ENCODE measurements at regions not wholly inside any gene's neighbourhood (a gene's known extent, or its start where the extent isn't known, plus 50 kb on each side); places are given as distances from the start of the nearest gene placed in this dataset.

DNA sequence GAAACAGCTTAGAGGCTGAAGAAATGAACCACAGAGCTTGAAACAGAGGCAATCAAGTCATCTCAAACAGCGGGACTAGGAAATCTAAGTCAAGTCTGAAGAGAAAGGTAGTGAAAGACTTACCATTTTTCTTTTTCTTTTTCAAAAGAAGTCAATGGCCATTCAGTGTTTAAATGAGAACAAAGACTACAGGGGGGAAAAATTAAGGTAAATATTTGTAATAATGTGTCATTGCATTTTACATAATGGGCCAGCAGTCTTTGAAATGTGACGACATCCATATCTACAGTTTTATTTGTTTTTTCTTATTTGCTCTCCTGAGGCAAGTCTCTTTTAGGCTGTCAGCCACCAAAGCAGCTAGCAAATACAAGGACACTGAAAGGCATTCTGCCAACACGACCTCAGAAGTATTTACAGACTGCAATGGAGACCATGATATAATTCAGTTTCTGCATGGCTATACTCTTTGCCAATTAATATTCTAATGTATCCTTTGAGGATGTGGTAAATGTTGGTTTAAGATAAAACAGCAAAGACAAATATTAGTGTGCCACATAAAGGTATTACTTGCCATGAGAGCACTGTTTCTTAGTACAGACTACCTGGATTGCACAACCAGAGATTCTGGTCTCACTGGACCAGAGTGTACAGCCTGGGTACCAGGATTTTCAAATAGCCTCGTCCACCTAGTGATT is 307.0 kb upstream of the THBS1 start:
- FAIRE-seq = no peak
- no peak for DNase-seq (ENCODE audit: insufficient read length, low spot score)

GRCh38 chr15:39275066-39275465 is 305.8 kb upstream of the THBS1 start:
- FAIRE-seq (no peak), DNase-seq (ENCODE audit: insufficient read length, low spot score) (no peak)

- no peak for FAIRE-seq
Observed at GRCh38 chr15:39279311-39279710, 301.6 kb upstream of the THBS1 start.

DNA sequence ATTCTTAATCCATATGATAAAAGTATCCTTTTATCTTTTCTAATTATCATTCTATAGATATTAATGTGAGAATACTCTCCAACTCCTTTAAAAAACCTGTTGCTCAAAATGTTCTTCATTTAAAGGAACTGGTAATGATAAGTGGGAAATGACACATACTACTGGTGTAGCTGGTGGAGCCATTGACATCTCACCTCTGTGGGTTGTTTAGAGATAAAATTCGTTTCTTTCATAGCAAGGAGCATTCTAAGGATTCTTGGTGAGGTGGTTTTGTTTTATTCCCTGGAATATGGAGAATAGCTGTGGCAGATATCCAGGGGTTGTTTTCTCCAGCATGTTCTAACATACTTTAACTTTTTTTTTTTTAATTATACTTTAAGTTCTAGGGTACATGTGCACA is 299.8 kb upstream of the THBS1 start:
- no peak for DNase-seq (ENCODE audit: insufficient read length, low spot score)
- FAIRE-seq = no peak

More at GRCh38 chr15:39279311-39279710, 301.6 kb upstream of the THBS1 start:
- DNase-seq (ENCODE audit: insufficient read length, low spot score) = no peak

DNA sequence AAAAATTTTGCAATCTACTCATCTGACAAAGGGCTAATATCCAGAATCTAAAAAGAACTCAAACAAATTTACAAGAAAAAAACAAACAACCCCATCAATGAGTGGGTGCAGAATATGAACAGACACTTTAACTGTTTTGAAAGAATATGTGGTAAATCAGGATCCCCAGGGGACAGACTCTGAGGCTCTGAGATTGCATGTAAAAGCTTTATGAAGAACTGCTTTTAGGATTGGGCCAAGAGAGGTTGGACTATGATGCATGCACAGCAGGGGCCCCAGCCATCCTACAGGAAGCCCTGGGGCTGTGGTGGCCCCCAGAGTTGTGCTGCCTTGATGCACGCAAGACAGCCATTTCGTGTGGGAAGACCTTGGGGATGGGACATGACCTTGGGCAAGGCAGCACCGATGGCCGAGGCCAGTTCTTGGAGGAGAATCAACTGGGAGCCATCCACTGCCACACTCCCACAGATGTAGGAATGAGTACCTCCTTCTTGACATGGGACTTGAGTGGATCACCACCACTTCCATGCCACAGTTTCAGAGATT is 298.1 kb upstream of the THBS1 start:
- no peak for FAIRE-seq
- no peak for DNase-seq (ENCODE audit: insufficient read length, low spot score)

DNA sequence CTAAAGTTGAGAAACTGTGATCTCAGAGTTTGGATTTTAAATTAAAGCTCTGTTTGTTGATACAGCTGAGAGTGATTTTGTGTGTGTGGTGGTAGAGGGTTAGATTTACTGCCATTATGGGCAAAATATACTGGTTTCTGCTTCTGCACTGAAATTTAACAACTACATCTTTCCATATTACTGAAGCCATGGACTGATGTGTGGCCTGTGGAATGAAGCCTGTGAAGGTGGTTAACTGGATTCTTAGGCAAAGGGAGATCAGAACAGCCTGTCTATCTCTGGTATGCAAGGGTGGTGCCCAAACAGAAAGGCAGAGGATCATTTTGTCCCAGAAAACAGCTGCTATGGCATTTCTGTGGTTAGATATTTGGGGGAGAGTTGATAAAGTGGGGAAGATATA is 297.3 kb upstream of the THBS1 start:
- FAIRE-seq = no peak
- no peak for DNase-seq (ENCODE audit: insufficient read length, low spot score)

DNA sequence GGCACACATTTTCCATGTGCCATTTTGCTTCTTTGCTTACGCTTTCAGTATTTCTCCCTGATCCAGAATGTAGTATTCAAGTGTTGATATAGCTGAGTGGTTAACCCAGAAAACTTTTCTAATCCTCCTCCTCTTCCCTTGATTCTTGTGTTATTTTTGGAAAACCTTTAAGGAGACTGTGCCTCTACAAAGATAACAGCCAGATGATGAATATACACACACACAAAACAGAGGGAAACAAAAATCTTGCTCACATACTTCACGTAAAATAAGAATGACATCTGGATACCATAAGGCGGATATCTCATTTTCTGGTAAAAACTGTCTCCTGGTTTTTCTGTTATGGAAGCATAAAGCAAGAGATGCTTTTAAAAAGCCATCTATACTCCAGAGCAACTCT is 295.8 kb upstream of the THBS1 start:
- DNase-seq (ENCODE audit: insufficient read length, low spot score) (no peak), FAIRE-seq (no peak)

GRCh38 chr15:39285663-39286062 is 295.2 kb upstream of the THBS1 start:
- no peak for FAIRE-seq
- DNase-seq (ENCODE audit: insufficient read length, low spot score) = no peak

DNA sequence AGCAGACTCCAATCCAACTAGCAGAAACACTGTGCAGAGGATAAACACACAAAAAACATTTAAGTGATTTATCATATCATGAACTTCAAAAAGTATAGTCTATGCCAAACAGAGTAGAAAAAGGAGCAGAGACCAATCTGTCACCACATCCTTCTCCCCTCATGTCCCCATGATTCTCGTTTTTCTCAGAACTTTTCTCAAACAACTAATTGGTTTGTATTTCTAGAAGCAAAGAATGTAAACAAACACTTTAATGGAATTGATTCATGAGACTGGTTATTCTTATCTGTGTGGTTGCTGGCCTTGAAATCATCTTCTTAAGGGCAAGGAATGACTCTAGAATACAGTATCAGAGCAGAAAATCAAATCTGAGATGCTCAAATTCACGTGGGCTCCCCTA is 294.2 kb upstream of the THBS1 start:
- no peak for DNase-seq (ENCODE audit: insufficient read length, low spot score)
- FAIRE-seq = no peak

- FAIRE-seq = no peak
- DNase-seq (ENCODE audit: insufficient read length, low spot score) = no peak
Observed at GRCh38 chr15:39287322-39288195, 293.3 kb upstream of the THBS1 start.

DNA sequence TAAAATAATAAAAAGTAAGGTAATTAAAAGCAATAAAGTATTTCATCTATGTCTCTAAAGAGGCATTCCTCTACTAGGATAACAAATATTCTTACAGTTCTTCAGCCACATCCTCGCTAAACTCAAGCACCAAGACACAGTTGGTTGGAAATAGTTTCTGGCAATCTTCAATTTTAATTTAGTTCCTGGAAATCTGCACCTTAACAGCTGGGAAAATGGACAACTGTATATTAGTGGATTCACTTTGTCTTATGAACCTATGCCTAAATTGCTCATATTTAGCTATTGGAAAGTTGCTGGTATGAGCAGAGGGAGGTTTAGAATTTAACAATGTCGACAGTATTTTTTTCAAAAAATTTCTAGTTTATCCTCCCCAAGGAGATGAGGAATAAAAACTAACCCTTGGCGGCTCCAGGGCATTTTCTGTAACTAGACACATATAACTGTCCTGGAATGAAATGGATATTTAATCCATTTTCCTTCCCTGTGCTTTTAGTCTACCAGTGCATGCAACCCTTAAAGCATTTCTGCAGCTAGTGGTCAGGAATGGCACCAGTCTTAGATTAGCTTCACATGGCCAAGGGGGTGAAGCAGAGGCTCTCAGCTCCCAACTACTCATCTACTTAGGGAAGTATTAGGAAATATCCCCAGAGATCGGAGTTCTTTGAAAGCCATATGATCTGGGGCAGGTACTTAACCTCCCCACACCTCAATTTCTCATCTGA is 290.0 kb upstream of the THBS1 start:
- DNase-seq (ENCODE audit: insufficient read length, low spot score) (no peak), FAIRE-seq (no peak)

- FAIRE-seq = no peak
Observed at GRCh38 chr15:39291690-39292089, 289.2 kb upstream of the THBS1 start.

GRCh38 chr15:39296955-39297354 is 283.9 kb upstream of the THBS1 start:
- FAIRE-seq (no peak), DNase-seq (ENCODE audit: insufficient read length, low spot score) (no peak)

More at GRCh38 chr15:39291690-39292089, 289.2 kb upstream of the THBS1 start:
- DNase-seq (ENCODE audit: insufficient read length, low spot score) = no peak

- no peak for FAIRE-seq
- no peak for DNase-seq (ENCODE audit: insufficient read length, low spot score)
Observed at GRCh38 chr15:39298271-39298962, 282.5 kb upstream of the THBS1 start.

DNA sequence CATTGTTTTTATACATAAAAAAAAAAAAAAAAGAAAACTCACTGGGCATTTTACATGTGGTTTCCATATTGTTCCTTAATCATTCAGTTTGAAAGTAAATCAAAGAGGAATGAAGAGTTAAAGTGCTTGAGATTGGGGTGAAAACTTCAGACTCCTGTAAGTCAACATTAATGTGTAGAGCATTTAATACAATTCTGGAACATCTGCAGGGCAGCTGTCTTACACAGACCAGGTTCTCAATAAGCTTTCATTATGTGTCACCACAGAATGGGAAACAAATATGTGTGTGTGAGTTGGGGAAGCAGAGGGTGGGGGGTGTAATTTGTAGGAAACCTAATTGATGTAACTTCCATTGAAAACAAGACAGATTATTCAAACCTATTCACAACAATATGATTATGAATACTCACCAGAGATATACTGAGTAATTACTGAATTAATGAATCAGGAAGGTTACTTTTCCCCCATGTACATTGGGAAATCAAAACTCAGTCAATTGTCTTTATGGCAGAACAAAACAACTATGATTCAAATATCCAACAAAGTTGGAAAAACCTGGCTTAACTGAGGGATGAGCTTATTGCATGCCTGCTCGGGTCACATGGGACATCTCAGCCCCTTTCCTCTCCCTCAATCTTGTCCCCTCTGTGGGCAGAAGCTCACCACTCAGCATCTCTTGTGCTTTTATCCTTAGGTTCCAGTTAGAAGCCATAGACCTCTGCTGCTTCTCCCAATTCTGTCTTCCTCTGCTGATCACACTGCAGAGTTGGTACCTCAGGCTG is 281.2 kb upstream of the THBS1 start:
- FAIRE-seq (no peak), DNase-seq (ENCODE audit: insufficient read length, low spot score) (no peak)

DNA sequence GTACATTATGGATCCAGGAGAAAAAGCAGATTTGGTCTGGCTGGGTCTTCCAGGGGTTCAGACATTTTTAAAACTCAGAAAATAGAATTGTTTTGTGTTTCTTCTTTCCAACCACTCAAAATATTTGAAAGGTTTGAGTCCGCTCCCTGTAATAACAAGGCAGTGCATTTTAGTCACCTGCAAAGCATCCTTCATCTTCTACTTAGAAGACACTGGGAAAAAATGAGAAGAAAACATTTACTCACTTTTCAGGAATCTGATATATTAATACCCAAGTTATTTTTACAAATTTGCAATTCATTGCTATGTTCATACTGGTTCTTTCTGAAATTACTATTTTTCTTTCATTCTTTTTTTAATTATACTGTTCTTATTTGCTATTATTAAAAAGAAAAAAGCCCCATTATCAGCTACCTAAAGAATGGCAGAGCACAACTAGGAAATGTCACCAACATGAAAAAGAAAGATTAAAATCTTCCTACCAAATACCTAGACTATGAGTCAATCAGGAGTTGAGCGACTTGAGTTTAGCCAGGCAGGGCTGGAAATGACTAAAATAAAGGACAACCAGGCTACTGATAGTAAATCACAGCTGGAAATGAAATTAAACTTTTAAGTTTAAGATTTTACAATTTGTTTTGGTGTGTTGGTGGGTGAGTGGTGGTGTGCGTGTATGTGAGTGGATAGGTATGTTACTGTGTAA is 280.3 kb upstream of the THBS1 start:
- DNase-seq (ENCODE audit: insufficient read length, low spot score) (no peak), FAIRE-seq (no peak)

DNA sequence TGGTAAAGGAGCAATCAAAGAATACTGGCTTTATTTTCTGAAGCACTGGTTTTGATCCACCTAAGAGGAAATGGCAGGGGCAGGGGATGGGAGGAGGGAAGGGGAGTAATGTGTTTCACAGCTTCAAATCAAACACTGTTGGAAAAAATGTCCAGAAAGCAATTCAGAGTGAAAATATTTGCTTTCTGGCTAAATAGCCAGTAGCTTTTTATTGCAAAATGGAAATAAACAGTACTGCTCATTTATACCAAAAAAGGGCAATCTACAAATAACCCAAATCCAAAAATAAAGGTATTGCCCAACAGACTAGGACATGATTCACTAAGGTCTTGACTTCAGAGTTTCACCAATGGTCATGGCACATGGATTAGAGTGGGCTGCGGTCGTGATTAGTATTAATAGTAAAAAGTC is 279.3 kb upstream of the THBS1 start:
- FAIRE-seq (no peak), DNase-seq (ENCODE audit: insufficient read length, low spot score) (no peak)

- FAIRE-seq = no peak
Observed at GRCh38 chr15:39302936-39303335, 277.9 kb upstream of the THBS1 start.

DNA sequence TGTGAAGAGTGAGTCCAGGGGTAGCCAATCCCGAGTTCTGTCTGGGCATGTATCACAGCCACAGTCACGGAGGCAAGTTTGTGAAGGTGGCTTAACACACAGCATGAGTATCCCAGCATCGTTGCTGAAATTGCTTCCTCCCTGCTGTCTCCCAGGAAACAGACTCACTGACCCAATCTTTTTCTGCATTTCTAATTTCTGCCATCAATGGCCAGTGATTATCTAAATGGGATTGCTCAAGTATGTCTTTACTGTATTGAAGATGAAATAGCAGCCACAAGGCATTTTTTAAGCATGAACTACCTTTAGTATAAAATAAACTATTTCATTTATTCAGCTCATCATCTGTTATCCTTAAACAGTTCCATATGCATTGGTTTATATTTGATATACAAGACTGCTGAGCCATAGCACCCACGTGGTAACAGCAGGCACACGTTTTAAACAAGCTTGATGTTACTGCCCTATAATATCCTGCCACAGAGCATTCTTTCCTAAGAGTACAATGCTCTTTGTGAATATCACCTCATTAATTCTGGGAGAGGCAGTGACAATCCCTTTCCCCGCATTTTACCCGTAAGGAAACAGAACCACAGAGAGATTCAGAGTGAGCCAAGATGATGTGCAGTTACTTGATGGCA is 276.6 kb upstream of the THBS1 start:
- FAIRE-seq (no peak), DNase-seq (ENCODE audit: insufficient read length, low spot score) (no peak)

More at GRCh38 chr15:39302936-39303335, 277.9 kb upstream of the THBS1 start:
- DNase-seq (ENCODE audit: insufficient read length, low spot score) = no peak

Measured in GM19239 (cell line).